Testis (tissue), 2 donors: ENCODE measurements at regions not wholly inside any gene's neighbourhood (a gene's known extent, or its start where the extent isn't known, plus 50 kb on each side); places are given as distances from the start of the nearest gene placed in this dataset.

ENCODE experiments used
- DNase-seq: peaks from one replicate; pipeline ENCODE4 v3.0.0-alpha.2; 2019
- H3K27ac ChIP-seq, 2 donors: fragments of 200-600 bp; sonication (generic); one replicate each; pipeline ENCODE4 v1.5.1; 2019
- H3K27me3 ChIP-seq: fragments of 200-600 bp; sonication (generic); one replicate; pipeline ENCODE4 v1.5.1; 2019
- H3K36me3 ChIP-seq: fragments of 200-600 bp; sonication (generic); one replicate; pipeline ENCODE4 v1.5.1; 2017; ENCODE audit warnings: low read depth; ENCODE audit errors: missing control alignments
- H3K4me1 ChIP-seq: fragments of 200-600 bp; sonication (generic); one replicate; pipeline ENCODE4 v1.5.1; 2019
- H3K4me3 ChIP-seq, 2 donors: fragments of 200-600 bp; sonication (generic); one replicate each; pipeline ENCODE4 v1.5.1; 2017 to 2019
- H3K9me3 ChIP-seq: fragments of 200-600 bp; sonication (generic); one replicate; pipeline ENCODE4 v1.5.1; 2017
- CTCF ChIP-seq, 3 experiments: fragments of 450-650 bp in 2 of 3; fragments of 200-600 bp in 1 of 3; sonication (generic) in 1 of 3; IDR thresholded peaks; one replicate each; pipeline ENCODE4 v1.5.1; 2016 to 2019; ENCODE audit warnings: antibody characterized with exemption in 3 of 3, mild to moderate bottlenecking in 2 of 3, moderate library complexity in 1 of 3
- POLR2A ChIP-seq: fragments of 450-650 bp; IDR thresholded peaks from one replicate; pipeline ENCODE4 v1.6.1; 2017; ENCODE audit warnings: antibody characterized with exemption, mild to moderate bottlenecking, moderate library complexity
- WGBS, 2 donors: methylation state at CpG; one replicate each; pipeline ENCODE4 v1.1.5; 2018; 5-methylcytosine and 5-hydroxymethylcytosine counted together
- intact Hi-C: fragments of 100-400 bp; cut with DNase I; formaldehyde crosslinking; loops from one replicate; pipeline ENCODE4 v1.15.1; 2023; ENCODE audit warnings: low total_unique reads

GRCh38 chr4:30264465-30264864, 455.7 kb upstream of the PCDH7 start:
- Histone ChIP-seq H3K27me3 (no peaks in the 10 kb centered on the region), H3K4me1 (no peaks in the 10 kb centered on the region), H3K9me3 (no peaks in the 10 kb centered on the region), H3K36me3 (no peaks in the 10 kb centered on the region), H3K27ac (no peak overlapping the region), H3K4me3 (no peak overlapping the region)
- no peak for TF ChIP-seq CTCF (IDR thresholded peaks at IDR 0.05)
- DNase-seq, result no peak
- intact Hi-C loops, result no loop called here
- WGBS, 2 donors, result 59 to 74% methylated on average over 15 of the region's 15 CpGs

- no peak overlapping the region for H3K27ac ChIP-seq
- no peak overlapping the region for H3K4me3 ChIP-seq
- TF ChIP-seq CTCF (IDR thresholded peaks at IDR 0.05) (no peak), POLR2A (no peak)
- DNase-seq, result no peak
- no peaks in the 10 kb centered on the region for H3K27me3 ChIP-seq
- no peaks in the 10 kb centered on the region for H3K36me3 ChIP-seq
- H3K9me3 ChIP-seq, result no peaks in the 10 kb centered on the region
- intact Hi-C loops, result no loop called here
- H3K4me1 ChIP-seq, result no peaks in the 10 kb centered on the region
- 57 to 65% methylated on average over 3 of the region's 3 CpGs for WGBS, 2 donors
These were observed 454.5 kb upstream of the PCDH7 start for GRCh38 chr4:30265716-30266115.

GRCh38 chr4:30268370-30268769, 451.8 kb upstream of the PCDH7 start:
- no peak for DNase-seq
- no peaks in the 10 kb centered on the region for H3K27me3 ChIP-seq
- whole genome bisulfite sequencing, 2 donors, result 71 to 84% methylated on average over 2 of the region's 2 CpGs
- no peak overlapping the region for H3K27ac ChIP-seq
- TF ChIP-seq CTCF (IDR thresholded peaks at IDR 0.05) (no peak), POLR2A (no peak)
- H3K36me3 ChIP-seq, result no peaks in the 10 kb centered on the region
- no peak overlapping the region for H3K4me3 ChIP-seq
- intact Hi-C loops, result no loop called here
- H3K4me1 ChIP-seq, result no peaks in the 10 kb centered on the region
- H3K9me3 ChIP-seq, result no peaks in the 10 kb centered on the region

- Histone ChIP-seq H3K27ac (no peak overlapping the region), H3K4me3 (no peak overlapping the region), H3K9me3 (no peaks in the 10 kb centered on the region), H3K36me3 (no peaks in the 10 kb centered on the region), H3K27me3 (no peaks in the 10 kb centered on the region), H3K4me1 (no peaks in the 10 kb centered on the region)
- intact Hi-C loops, result no loop called here
- no peak for DNase-seq
- TF ChIP-seq CTCF (IDR thresholded peaks at IDR 0.05) (peak in 1 of 3 experiments; percentile 25), POLR2A (no peak)
- WGBS, 2 donors, result 39 to 46% methylated on average over 6 of the region's 6 CpGs
These were observed 450.3 kb upstream of the PCDH7 start for GRCh38 chr4:30269850-30270249.

GRCh38 chr4:30281986-30282385, 438.2 kb upstream of the PCDH7 start:
- Histone ChIP-seq H3K27ac (no peak overlapping the region), H3K4me3 (no peak overlapping the region), H3K4me1 (no peaks in the 10 kb centered on the region), H3K9me3 (no peaks in the 10 kb centered on the region), H3K36me3 (no peaks in the 10 kb centered on the region), H3K27me3 (no peaks in the 10 kb centered on the region)
- TF ChIP-seq POLR2A (no peak), CTCF (IDR thresholded peaks at IDR 0.05) (no peak)
- no peak for DNase-seq
- intact Hi-C loops, result no loop called here
